SK-N-SH treated with all-trans-retinoic acid at 6 μM for 48 hours (cell line): ENCODE measurements at regions not wholly inside any gene's neighbourhood (a gene's known extent, or its start where the extent isn't known, plus 50 kb on each side); places are given as distances from the start of the nearest gene placed in this dataset.

ENCODE experiments used
- ATAC-seq: fragments of 200-7000 bp; cut with Tn5 transposase; 3 replicates; pipeline ENCODE4 v1.9.1; 2020; ENCODE audit warnings: mild to moderate bottlenecking, moderate library complexity
- ARNTL ChIP-seq: fragments of 450-650 bp; formaldehyde crosslinking; IDR thresholded peaks from 2 replicates; pipeline ENCODE4 v1.5.0; 2020; ENCODE audit warnings: low read depth, mild to moderate bottlenecking, moderate library complexity, borderline replicate concordance
- BACH2 ChIP-seq: fragments of 250-450 bp; sonication (Bioruptor Pico); IDR thresholded peaks from 2 replicates; pipeline ENCODE4 v1.9.0; 2021; ENCODE audit warnings: mild to moderate bottlenecking, borderline replicate concordance
- CREB5 ChIP-seq: fragments of 250-450 bp; sonication (Bioruptor Pico); IDR thresholded peaks from 2 replicates; pipeline ENCODE4 v1.5.1; 2020; ENCODE audit warnings: low read depth, mild to moderate bottlenecking, moderate library complexity
- CSDC2 ChIP-seq: fragments of 250-450 bp; sonication (Bioruptor Pico); IDR thresholded peaks from 2 replicates; pipeline ENCODE4 v1.5.0; 2020; ENCODE audit warnings: mild to moderate bottlenecking, moderate library complexity
- CSRNP3 ChIP-seq: fragments of 250-450 bp; sonication (Bioruptor Pico); IDR thresholded peaks from 2 replicates; pipeline ENCODE4 v1.5.1; 2021; ENCODE audit warnings: mild to moderate bottlenecking, moderate library complexity
- ESRRG ChIP-seq: fragments of 250-450 bp; sonication (Bioruptor Pico); IDR thresholded peaks from 2 replicates; pipeline ENCODE4 v1.6.1; 2021; ENCODE audit warnings: mild to moderate bottlenecking
- GLIS3 ChIP-seq: fragments of 250-450 bp; sonication (Bioruptor Pico); IDR thresholded peaks from 2 replicates; pipeline ENCODE4 v1.5.0; 2020; ENCODE audit warnings: mild to moderate bottlenecking, moderate library complexity
- ISL1 ChIP-seq: fragments of 250-450 bp; sonication (Bioruptor Pico); IDR thresholded peaks from 2 replicates; pipeline ENCODE4 v2.1.2; 2022; ENCODE audit warnings: mild to moderate bottlenecking, moderate library complexity
- OSR1 ChIP-seq: fragments of 250-450 bp; sonication (Bioruptor Pico); IDR thresholded peaks from 2 replicates; pipeline ENCODE4 v1.8.0; 2022; ENCODE audit warnings: moderate library complexity, mild to moderate bottlenecking, inconsistent platforms
- PATZ1 ChIP-seq: fragments of 250-450 bp; sonication (Bioruptor Pico); IDR thresholded peaks from 2 replicates; pipeline ENCODE4 v1.8.0; 2020; ENCODE audit warnings: mild to moderate bottlenecking, moderate library complexity, borderline replicate concordance
- POU6F1 ChIP-seq: fragments of 250-450 bp; sonication (Bioruptor Pico); IDR thresholded peaks from 2 replicates; pipeline ENCODE4 v1.8.0; 2021; ENCODE audit warnings: low read depth, mild to moderate bottlenecking, moderate library complexity, borderline replicate concordance
- RARB ChIP-seq: fragments of 250-450 bp; sonication (Bioruptor Pico); IDR thresholded peaks from 2 replicates; pipeline ENCODE4 v1.8.0; 2021; ENCODE audit warnings: mild to moderate bottlenecking, moderate library complexity
- SNAI2 ChIP-seq: fragments of 250-450 bp; sonication (Bioruptor Pico); IDR thresholded peaks from 2 replicates; pipeline ENCODE4 v1.5.0; 2020; ENCODE audit warnings: mild to moderate bottlenecking, moderate library complexity
- TCF4 ChIP-seq: fragments of 250-450 bp; sonication (Bioruptor Pico); IDR thresholded peaks from 2 replicates; pipeline ENCODE4 v1.8.0; 2021; ENCODE audit warnings: mild to moderate bottlenecking, moderate library complexity, borderline replicate concordance
- TOX ChIP-seq: fragments of 250-450 bp; sonication (Bioruptor Pico); IDR thresholded peaks from 2 replicates; pipeline ENCODE4 v1.8.0; 2021; ENCODE audit warnings: mild to moderate bottlenecking, moderate library complexity, borderline replicate concordance
- TSHZ2 ChIP-seq: fragments of 250-450 bp; sonication (Bioruptor Pico); IDR thresholded peaks from 2 replicates; pipeline ENCODE4 v1.5.0; 2020; ENCODE audit warnings: mild to moderate bottlenecking, moderate library complexity
- ZC3H10 ChIP-seq: fragments of 250-450 bp; sonication (Bioruptor Pico); IDR thresholded peaks from 2 replicates; pipeline ENCODE4 v1.5.1; 2021; ENCODE audit warnings: mild to moderate bottlenecking, moderate library complexity
- ZFP30 ChIP-seq: fragments of 450-650 bp; formaldehyde crosslinking; IDR thresholded peaks from 2 replicates; pipeline ENCODE4 v1.5.0; 2022; ENCODE audit warnings: mild to moderate bottlenecking, moderate library complexity
- ZNF565 ChIP-seq: fragments of 450-650 bp; formaldehyde crosslinking; conservative IDR thresholded peaks from 2 replicates; pipeline ENCODE4 v1.5.0; 2020; ENCODE audit warnings: low read depth, mild to moderate bottlenecking, moderate library complexity
- ZNF70 ChIP-seq: fragments of 450-650 bp; formaldehyde crosslinking; IDR thresholded peaks from 2 replicates; pipeline ENCODE4 v1.5.0; 2020; ENCODE audit warnings: mild to moderate bottlenecking, moderate library complexity

- no peak for ATAC-seq
- no peak for TF ChIP-seq RARB (CRISPR knock-in tag)
- no peak for TF ChIP-seq OSR1 (CRISPR knock-in tag)
- TF ChIP-seq POU6F1, result no peak
- TF ChIP-seq SNAI2 (CRISPR knock-in tag), result no peak
- no peak for TF ChIP-seq ZFP30 (CRISPR knock-in tag)
- no peak for TF ChIP-seq CSDC2 (CRISPR knock-in tag)
- TF ChIP-seq ISL1 (CRISPR knock-in tag), result no peak
- TF ChIP-seq ESRRG (CRISPR knock-in tag), result no peak
- no peak for TF ChIP-seq TCF4
- no peak for TF ChIP-seq PATZ1 (CRISPR knock-in tag)
- TF ChIP-seq ZNF565, result no peak
- TF ChIP-seq ARNTL, result no peak
- TF ChIP-seq ZC3H10 (CRISPR knock-in tag), result no peak
- TF ChIP-seq, all 23 proteins: peak for 0
Observed at GRCh38 chr9:23375511-23375910, 450.5 kb downstream of the ELAVL2 start.

GRCh38 chr9:23379842-23380241 lies 446.2 kb downstream of the ELAVL2 start:
- no peak for TF ChIP-seq TOX
- no peak for TF ChIP-seq TCF4
- TF ChIP-seq GLIS3 (CRISPR knock-in tag), result no peak
- TF ChIP-seq ARNTL, result no peak
- TF ChIP-seq ZNF70, result no peak
- TF ChIP-seq CREB5 (CRISPR knock-in tag), result no peak
- no peak for TF ChIP-seq POU6F1
- no peak for TF ChIP-seq BACH2
- TF ChIP-seq ESRRG (CRISPR knock-in tag), result no peak
- no peak for TF ChIP-seq SNAI2 (CRISPR knock-in tag)
- no peak for TF ChIP-seq CSDC2 (CRISPR knock-in tag)
- ATAC-seq, result no peak

- ATAC-seq, result no peak
- TF ChIP-seq ZNF565, result no peak
- no peak for TF ChIP-seq CSRNP3 (CRISPR knock-in tag)
- no peak for TF ChIP-seq OSR1 (CRISPR knock-in tag)
- no peak for TF ChIP-seq TOX
- no peak for TF ChIP-seq PATZ1 (CRISPR knock-in tag)
- no peak for TF ChIP-seq ZNF70
- TF ChIP-seq ISL1 (CRISPR knock-in tag), result no peak
- no peak for TF ChIP-seq TCF4
- TF ChIP-seq TSHZ2, result no peak
Observed at GRCh38 chr9:23380821-23381220, 445.2 kb downstream of the ELAVL2 start.
